GM21717 (cell line): ENCODE measurements at regions not wholly inside any gene's neighbourhood (a gene's known extent, or its start where the extent isn't known, plus 50 kb on each side); places are given as distances from the start of the nearest gene placed in this dataset.
A peak's percentile ranks its signal among the peaks of the same experiment; 100 is the strongest.
"Not testable (repeated sequence)": the region's sequence is repeated elsewhere in the genome, so short reads cannot be mapped to it uniquely, and the experiment has no call there.

Experiments
- ATAC-seq: cut with Tn5 transposase; IDR thresholded peaks from one replicate; pipeline ENCODE4 v1.9.1; 2021; ENCODE audit warnings: mild to moderate bottlenecking, moderate library complexity; ENCODE audit not compliant: unreplicated experiment

- no peak for ATAC-seq
Observed at GRCh38 chr3:87796843-87797185, 262.0 kb downstream of the CGGBP1 start.

DNA sequence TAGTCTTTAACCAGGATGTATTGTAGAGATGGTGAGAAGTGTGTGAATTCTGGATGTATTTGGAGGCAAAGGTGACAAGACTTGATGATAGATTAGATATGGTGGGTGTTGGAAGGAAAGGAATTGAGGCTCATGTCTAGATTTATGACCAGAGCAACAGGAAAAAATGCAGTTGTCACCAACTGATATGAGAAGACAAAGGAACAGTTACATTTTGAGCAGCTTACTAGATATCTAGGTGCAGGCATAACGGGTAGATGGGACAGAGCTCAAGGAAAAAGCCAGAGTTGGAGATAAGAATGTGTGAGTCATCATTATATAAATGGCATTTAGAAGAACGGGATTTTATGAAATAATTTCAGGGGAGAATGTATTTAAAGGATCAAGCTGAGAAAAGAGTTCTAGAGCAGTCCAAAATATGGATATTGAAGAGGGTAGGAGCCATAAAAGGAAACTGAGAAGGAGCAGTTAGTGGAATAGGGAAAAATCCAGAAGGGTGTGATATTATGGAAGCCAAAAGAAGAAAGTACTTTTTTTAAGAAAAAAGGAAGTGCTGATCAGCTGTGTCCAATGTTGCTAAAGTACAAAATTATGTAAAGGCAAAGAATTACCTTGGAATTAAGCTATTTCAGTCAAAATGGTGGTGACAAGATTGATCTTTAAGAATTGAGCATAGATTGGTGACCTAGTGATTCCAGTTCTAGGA, 262.5 kb downstream of the CGGBP1 start:
- ATAC-seq, result no peak

- ATAC-seq, result no peak
Observed at GRCh38 chr3:87795701-87796100, 263.1 kb downstream of the CGGBP1 start.

GRCh38 chr3:87793337-87793877, 265.4 kb downstream of the CGGBP1 start:
- ATAC-seq, result peak; percentile 42

GRCh38 chr3:87792534-87793336, 266.1 kb downstream of the CGGBP1 start, which contains the start of gene HTR1F:
HTR1F (plus strand) TSS chr3:87792706.
- peak; percentile 45 for ATAC-seq

- no peak for ATAC-seq
Observed at GRCh38 chr3:87792198-87792533, 266.6 kb downstream of the CGGBP1 start.

GRCh38 chr3:87791248-87792027, 267.4 kb downstream of the CGGBP1 start:
- no peak for ATAC-seq

- ATAC-seq, result not testable (repeated sequence)
Observed at GRCh38 chr3:87789049-87789448, 269.8 kb downstream of the CGGBP1 start.

- no peak for ATAC-seq
Observed at GRCh38 chr3:87788516-87788915, 270.3 kb downstream of the CGGBP1 start.

DNA sequence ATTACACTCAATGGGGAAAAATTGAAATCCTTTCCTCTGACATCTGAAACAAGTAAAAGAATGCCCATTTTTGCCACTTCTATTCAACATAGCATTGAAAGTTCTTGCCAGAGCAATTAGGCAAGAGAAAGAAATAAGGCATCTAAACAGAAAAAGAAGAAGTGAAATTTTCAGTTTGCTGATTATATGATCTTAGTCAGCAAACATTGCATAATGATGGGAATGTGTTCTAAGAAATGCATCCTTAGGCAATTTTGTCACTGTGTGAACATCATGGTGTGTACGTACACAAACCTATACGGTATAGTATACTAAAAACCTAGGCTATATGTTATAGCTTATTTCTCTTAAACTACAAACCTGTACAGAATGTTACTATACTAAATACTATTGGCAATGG, 278.0 kb downstream of the CGGBP1 start:
- no peak for ATAC-seq

DNA sequence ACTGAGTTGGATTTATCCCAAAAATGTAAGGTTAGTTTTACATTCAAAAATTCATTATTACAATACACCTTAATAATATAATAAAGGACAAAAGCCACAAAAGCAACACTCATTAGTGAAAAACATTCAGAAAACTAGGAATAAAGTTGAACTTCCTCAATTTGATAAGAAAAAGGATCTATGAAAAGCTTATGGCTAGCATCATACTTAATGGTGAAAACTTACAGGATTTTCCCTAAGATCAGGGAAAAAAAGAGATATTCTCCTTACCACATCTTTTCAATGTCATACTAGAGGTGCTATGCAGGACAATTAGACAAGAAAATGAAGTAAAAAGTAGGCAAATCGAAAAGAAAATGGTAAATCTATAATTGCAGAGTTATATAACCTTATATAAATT, 279.9 kb downstream of the CGGBP1 start:
- ATAC-seq, result no peak

DNA sequence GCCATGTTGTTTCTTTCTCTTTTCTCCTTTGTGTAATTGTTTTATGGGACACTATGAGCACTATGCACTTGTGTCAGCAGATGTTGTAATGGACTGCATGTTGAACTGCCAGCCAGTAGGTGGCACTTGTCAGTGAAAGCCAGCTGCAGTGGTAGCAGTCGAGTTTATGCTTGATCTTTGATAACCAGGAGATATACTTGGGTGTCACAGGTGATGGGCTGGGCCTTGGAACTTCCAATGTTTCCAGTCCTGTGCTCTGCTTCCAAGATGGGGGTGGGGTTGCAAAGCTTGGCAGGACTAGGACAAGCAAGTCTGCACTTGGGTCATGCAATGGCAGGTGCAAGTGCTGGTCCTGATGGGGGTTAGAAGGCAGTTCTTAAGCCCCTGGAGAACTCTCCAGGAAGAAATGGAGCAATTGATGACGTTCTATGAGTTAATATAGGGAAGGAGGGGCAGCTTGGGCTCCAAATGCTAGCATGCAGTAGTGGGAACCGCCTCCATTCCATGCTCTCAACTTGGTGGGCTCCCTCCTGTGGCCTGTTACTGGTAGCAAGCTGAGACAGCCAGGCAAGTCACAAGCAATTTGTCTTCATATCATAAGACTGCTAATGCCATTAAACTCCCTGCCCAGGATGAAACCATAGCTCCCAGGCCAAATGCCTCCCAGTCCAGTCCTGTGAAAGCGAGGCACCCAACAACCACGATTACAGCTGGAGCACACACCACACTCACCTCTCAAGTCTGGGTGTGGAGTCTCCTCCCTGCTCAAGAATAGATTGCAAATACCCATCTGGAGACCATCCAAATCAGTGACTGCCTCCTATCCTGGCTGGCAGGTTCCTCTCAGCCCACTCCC, 287.2 kb downstream of the CGGBP1 start:
- ATAC-seq, result peak; percentile 97

- no peak for ATAC-seq
Observed at GRCh38 chr3:87766721-87767120, 292.1 kb downstream of the CGGBP1 start.

GRCh38 chr3:87765256-87765655, 293.5 kb downstream of the CGGBP1 start:
- ATAC-seq, result no peak

- ATAC-seq, result no peak
Observed at GRCh38 chr3:87761795-87762194, 297.0 kb downstream of the CGGBP1 start.

DNA sequence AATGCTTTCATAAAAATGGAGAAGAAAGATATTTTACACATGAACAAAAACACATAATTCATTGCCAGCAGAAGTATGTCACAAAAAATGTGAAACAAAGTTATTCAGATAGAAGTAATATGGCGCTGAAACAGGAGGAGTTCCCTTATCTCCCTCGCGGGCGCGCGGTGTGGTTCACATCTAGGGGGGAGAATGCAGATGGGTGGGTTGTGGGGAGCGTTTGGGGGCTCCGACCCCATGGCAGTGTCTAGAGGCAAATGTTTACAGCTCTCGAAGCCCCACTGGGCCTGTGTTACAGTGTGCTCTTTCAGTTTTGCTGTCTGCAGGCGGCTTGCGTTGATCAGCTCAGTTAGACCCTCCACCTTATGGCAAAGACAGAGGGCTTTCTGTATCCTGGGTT, 297.5 kb downstream of the CGGBP1 start:
- no peak for ATAC-seq

DNA sequence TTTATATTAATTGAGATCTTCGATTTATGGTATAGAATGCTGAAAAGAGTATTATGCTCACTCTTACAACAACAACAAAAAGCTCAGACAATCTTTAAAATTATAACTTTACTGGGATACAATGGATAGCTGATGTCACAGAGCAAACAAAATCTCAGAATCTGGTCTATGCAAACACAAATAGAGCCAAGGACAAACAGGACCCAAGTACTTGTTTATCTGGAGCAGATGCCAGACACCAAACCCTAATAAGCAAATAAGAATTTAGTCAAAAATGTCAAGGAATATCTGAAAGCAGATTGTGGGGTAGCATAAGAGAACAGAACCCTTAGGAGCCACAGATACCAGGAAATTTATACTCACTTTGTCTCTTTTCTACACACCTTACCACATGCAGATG, 302.2 kb downstream of the CGGBP1 start:
- no peak for ATAC-seq

DNA sequence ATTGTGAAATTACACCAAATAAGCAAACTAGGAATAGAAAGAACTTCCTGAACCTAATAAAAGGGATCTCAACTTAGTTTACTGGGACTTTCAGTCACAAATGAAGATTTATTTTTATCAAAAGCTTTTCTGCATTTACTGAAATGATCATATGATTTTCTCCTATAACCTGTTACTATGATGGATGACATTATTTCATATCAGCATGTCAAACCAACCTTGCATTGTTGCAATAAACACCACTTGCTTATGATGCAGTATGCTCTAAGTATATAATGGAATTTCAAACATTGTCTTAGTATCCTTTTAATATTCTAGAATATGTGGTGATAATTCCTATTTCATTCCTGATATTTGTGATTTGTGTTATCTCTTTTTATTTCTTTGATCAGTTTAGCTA, 303.0 kb downstream of the CGGBP1 start:
- ATAC-seq, result no peak

DNA sequence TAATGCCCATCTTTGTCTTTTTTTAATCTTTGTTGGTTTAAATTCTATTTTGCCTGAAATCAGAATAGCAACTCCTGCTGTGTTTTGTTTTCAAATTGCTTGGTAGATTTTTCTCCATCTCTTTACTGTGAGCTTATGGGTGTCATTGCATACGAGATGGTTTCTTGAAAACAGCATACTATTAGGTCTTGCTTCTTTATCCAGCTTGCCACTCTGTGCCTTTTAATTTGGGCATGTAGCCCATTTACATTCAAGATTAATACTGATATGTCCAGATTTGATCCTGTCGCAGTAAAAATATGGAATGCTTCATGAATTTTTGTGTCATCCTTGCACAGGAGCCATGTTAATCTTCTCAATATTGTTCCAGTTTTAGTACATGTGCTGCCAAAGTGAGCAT, 316.6 kb downstream of the CGGBP1 start:
- ATAC-seq, result no peak

DNA sequence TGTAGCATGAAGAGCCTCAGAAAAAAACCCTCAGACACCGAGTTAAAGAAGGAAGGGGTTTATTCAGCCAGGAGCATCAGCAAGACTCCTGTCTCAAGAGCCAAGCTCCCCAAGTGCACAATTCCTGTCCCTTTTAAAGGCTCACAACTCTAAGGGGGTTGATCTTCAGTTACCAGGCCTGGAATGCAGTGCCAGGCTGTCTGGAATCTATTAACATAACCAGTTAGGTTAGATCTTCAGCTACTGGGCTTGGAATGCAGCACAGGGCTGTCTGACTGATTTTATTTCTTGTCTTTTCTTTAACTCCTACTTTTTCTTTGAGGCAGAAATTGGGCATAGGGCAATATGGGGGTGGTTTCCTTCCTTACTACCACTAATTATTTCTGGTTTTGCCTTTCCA, 317.9 kb downstream of the CGGBP1 start:
- not testable (repeated sequence) for ATAC-seq

GRCh38 chr3:87737817-87738216, 321.0 kb downstream of the CGGBP1 start:
- not testable (repeated sequence) for ATAC-seq
